Upper lobe of right lung (tissue), 1 donor: ENCODE measurements at regions not wholly inside any gene's neighbourhood (a gene's known extent, or its start where the extent isn't known, plus 50 kb on each side); places are given as distances from the start of the nearest gene placed in this dataset.

Experiments used
- ATAC-seq: fragments of 200-7000 bp; cut with Tn5 transposase; one replicate; pipeline ENCODE4 v1.9.1; 2020; ENCODE audit warnings: mild to moderate bottlenecking, moderate library complexity
- DNase-seq: peaks from one replicate; pipeline ENCODE4 v3.0.0-alpha.2; 2020
- H3K27ac ChIP-seq: fragments of 200-600 bp; one replicate; pipeline ENCODE4 v1.8.0; 2022
- H3K27me3 ChIP-seq: fragments of 200-600 bp; one replicate; pipeline ENCODE4 v1.8.0; 2022; ENCODE audit warnings: mild to moderate bottlenecking
- H3K36me3 ChIP-seq: fragments of 200-600 bp; one replicate; pipeline ENCODE4 v1.8.0; 2022
- H3K4me1 ChIP-seq: fragments of 200-600 bp; one replicate; pipeline ENCODE4 v1.8.0; 2022
- H3K4me3 ChIP-seq: fragments of 200-600 bp; one replicate; pipeline ENCODE4 v1.8.0; 2022; ENCODE audit warnings: mild to moderate bottlenecking
- H3K9me3 ChIP-seq: fragments of 200-600 bp; one replicate; pipeline ENCODE4 v1.8.0; 2022
- intact Hi-C: fragments of 100-400 bp; cut with DNase I; formaldehyde crosslinking; loops from one replicate; pipeline ENCODE4 v1.11.0; 2022
- TF ChIP-seq, protein P1 (sequence below): fragments of 200-600 bp; IDR thresholded peaks from one replicate; pipeline ENCODE4 v1.8.0; 2022; ENCODE audit warnings: antibody characterized with exemption
- donor health status: DM: no; HTN: yes; CAD: no; lungs with severe emphysema.

DNA sequence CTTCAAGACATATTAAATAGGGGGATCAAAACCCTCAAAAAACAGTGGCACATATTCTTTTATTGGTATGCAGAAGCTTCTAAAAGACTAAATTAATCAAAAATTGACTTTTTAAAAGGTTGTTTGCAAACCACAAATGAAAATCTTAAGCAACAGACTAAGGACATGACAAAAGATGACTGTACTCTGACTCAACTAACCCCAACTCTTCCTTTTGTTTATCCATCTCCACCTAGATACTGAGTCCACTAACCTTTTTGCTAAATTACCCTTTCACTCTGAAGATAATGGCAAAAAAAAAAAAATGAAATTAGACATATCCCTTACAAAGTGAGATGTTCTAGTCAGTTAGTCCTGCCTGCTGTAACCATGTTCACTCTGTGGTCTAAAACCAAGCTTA lies 91.6 kb upstream of the NLRP2B start:
- TF ChIP-seq, protein P1, sequence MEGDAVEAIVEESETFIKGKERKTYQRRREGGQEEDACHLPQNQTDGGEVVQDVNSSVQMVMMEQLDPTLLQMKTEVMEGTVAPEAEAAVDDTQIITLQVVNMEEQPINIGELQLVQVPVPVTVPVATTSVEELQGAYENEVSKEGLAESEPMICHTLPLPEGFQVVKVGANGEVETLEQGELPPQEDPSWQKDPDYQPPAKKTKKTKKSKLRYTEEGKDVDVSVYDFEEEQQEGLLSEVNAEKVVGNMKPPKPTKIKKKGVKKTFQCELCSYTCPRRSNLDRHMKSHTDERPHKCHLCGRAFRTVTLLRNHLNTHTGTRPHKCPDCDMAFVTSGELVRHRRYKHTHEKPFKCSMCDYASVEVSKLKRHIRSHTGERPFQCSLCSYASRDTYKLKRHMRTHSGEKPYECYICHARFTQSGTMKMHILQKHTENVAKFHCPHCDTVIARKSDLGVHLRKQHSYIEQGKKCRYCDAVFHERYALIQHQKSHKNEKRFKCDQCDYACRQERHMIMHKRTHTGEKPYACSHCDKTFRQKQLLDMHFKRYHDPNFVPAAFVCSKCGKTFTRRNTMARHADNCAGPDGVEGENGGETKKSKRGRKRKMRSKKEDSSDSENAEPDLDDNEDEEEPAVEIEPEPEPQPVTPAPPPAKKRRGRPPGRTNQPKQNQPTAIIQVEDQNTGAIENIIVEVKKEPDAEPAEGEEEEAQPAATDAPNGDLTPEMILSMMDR = no peak
- ATAC-seq = no peak
- Histone ChIP-seq H3K27me3 (no peaks in the 10 kb centered on the region), H3K9me3 (no peaks in the 10 kb centered on the region), H3K27ac (no peak overlapping the region), H3K4me3 (no peak overlapping the region), H3K4me1 (no peaks in the 10 kb centered on the region), H3K36me3 (no peaks in the 10 kb centered on the region)
- intact Hi-C loops = no loop called here
- no peak for DNase-seq

DNA sequence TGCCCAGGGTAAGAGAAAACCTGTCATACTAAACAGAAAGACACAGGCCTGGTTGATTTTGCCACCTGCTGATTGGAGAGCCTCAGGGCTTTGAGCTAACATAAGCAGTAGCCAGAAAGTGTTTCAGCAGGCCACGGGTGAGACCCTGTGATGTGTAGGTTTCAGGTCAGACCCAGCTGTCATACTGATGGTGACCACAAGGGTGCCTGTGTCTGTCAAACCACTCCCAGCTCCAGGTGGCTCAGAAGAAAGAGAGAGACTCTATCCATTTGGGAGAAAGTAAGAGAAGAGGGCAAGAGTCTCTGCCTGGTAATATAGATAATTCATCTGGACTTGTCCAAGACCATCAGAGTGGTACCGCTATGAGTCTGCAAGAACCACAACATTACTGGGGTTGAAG lies 72.8 kb upstream of the NLRP2B start:
- intact Hi-C loops = no loop called here
- Histone ChIP-seq H3K27ac (no peak overlapping the region), H3K9me3 (no peaks in the 10 kb centered on the region), H3K4me3 (no peak overlapping the region), H3K4me1 (no peaks in the 10 kb centered on the region), H3K36me3 (no peaks in the 10 kb centered on the region), H3K27me3 (no peaks in the 10 kb centered on the region)
- ATAC-seq (no peak), DNase-seq (no peak)
- TF ChIP-seq, protein P1 = no peak

DNA sequence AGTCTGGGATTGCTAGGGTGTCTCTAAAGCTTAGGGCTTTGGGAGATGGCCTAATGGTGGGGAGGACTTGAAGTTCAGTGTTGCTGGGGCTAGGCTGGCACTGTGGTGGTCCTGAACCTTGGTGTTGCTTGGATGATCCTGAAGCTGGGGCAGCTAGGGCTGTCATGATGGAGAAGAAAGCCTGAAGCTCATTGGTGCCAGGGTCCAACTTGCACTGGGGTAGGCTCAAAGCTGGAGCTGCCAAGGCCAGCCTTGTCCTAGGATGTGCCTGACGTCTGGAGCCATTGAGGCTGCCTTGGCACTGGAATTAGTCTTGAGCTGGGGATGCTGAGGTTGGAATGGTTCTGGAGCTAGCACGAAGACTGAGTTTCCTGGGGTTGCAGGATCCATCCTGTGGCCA lies 61.0 kb upstream of the NLRP2B start:
- intact Hi-C loops = no loop called here
- Histone ChIP-seq H3K27ac (no peak overlapping the region), H3K9me3 (no peaks in the 10 kb centered on the region), H3K36me3 (no peaks in the 10 kb centered on the region), H3K27me3 (no peaks in the 10 kb centered on the region), H3K4me3 (no peak overlapping the region), H3K4me1 (no peaks in the 10 kb centered on the region)
- TF ChIP-seq, protein P1 = no peak
- DNase-seq = no peak
- ATAC-seq = no peak

DNA sequence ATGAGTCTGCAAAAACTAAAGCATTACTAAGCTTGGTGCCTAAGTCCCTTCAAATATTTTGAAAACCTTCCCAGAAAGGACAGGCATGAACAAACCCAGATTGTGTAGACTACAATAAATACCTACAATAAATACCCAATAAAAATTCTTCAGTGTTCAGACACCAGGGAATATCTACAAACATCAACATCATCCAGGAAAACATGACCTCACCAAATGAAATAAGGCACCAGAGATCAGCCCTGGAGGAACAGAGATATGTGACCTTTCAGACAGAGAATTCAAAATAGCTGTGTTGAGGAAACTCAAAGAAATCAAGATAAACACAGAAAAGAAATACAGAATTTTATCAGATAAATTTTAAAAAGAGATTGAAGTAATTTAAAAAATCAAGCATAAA lies 57.8 kb upstream of the NLRP2B start:
- no peak for DNase-seq
- Histone ChIP-seq H3K4me1 (no peaks in the 10 kb centered on the region), H3K9me3 (no peaks in the 10 kb centered on the region), H3K4me3 (no peak overlapping the region), H3K27me3 (no peaks in the 10 kb centered on the region), H3K27ac (no peak overlapping the region), H3K36me3 (no peaks in the 10 kb centered on the region)
- intact Hi-C loops = no loop called here
- TF ChIP-seq, protein P1 = no peak
- no peak for ATAC-seq
